CD4-positive, CD25-positive, alpha-beta regulatory T cell (primary cell): ENCODE measurements at regions not wholly inside any gene's neighbourhood (a gene's known extent, or its start where the extent isn't known, plus 50 kb on each side); places are given as distances from the start of the nearest gene placed in this dataset.

Source experiments
- ATAC-seq, 2 donors: fragments of 150-1000 bp; cut with Tn5 transposase; one replicate each; pipeline ENCODE4 v1.10.0; 2021; ENCODE audit warnings: low read depth in 2 of 2, moderate number of reproducible peaks in 2 of 2, moderate library complexity in 1 of 2
- DNase-seq, 3 donors: peaks; one replicate each; pipeline versions ENCODE4 v3.0.0 to v3.0.0-alpha.2; 2012 to 2022; ENCODE audit warnings: mixed read lengths in 1 of 3
- H3K27ac ChIP-seq: one replicate; pipeline ENCODE4 v1.7.0; 2013; ENCODE audit warnings: mild to moderate bottlenecking, low read length; ENCODE audit not compliant: insufficient read depth, poor library complexity, severe bottlenecking
- H3K27me3 ChIP-seq: one replicate; pipeline ENCODE4 v1.7.0; 2013; ENCODE audit warnings: low read length; ENCODE audit not compliant: control insufficient read depth, insufficient read depth
- H3K36me3 ChIP-seq: one replicate; pipeline ENCODE4 v1.7.0; 2013; ENCODE audit warnings: mild to moderate bottlenecking, low read length, moderate library complexity; ENCODE audit not compliant: control insufficient read depth, insufficient read depth
- H3K4me1 ChIP-seq: 2 replicates; pipeline ENCODE4 v1.7.0; 2013; ENCODE audit warnings: mild to moderate bottlenecking, low read length; ENCODE audit not compliant: insufficient read depth, control insufficient read depth, poor library complexity, severe bottlenecking
- H3K4me3 ChIP-seq: one replicate; pipeline ENCODE4 v1.7.0; 2013; ENCODE audit warnings: low read depth, mild to moderate bottlenecking, low read length, moderate library complexity
- H3K9me3 ChIP-seq, 2 experiments: 1 replicate in 1 of 2; 2 replicates in 1 of 2; pipeline ENCODE4 v1.7.0; 2013; ENCODE audit warnings: low read length in 2 of 2, mild to moderate bottlenecking in 1 of 2, moderate library complexity in 1 of 2; ENCODE audit not compliant: control insufficient read depth in 2 of 2
- H3K27ac Mint-ChIP-seq, 3 donors: one replicate each; pipeline ENCODE4 v1.8.0; 2020 to 2022; ENCODE audit warnings: mild to moderate bottlenecking in 3 of 3, mixed read lengths in 3 of 3, moderate library complexity in 2 of 3
- H3K27me3 Mint-ChIP-seq: one replicate; pipeline ENCODE4 v1.8.0; 2022; ENCODE audit warnings: mild to moderate bottlenecking, mixed read lengths
- H3K36me3 Mint-ChIP-seq: one replicate; pipeline ENCODE4 v1.8.0; 2020; ENCODE audit warnings: mixed read lengths
- H3K4me1 Mint-ChIP-seq, 4 donors: one replicate each; pipeline ENCODE4 v1.8.0; 2020 to 2022; ENCODE audit warnings: mixed read lengths in 4 of 4, mild to moderate bottlenecking in 1 of 4
- H3K4me3 Mint-ChIP-seq, 4 donors: one replicate each; pipeline ENCODE4 v1.8.0; 2020 to 2022; ENCODE audit warnings: mild to moderate bottlenecking in 4 of 4, mixed read lengths in 4 of 4, moderate library complexity in 3 of 4
- H3K9me3 Mint-ChIP-seq, 7 donors: one replicate each; pipeline ENCODE4 v1.8.0; 2020 to 2022; ENCODE audit warnings: mixed read lengths in 7 of 7, mild to moderate bottlenecking in 3 of 7, moderate library complexity in 2 of 7

GRCh38 chr1:95863086-95863485 is 629.1 kb downstream of the RWDD3 start:
- no peaks in the 10 kb centered on the region for H3K36me3 Mint-ChIP-seq
- Histone ChIP-seq H3K4me1 (no peaks in the 10 kb centered on the region), H3K27ac (no peak overlapping the region), H3K36me3 (no peaks in the 10 kb centered on the region), H3K27me3 (no peaks in the 10 kb centered on the region), H3K9me3 (no peaks in the 10 kb centered on the region), H3K4me3 (no peak overlapping the region)
- H3K4me1 Mint-ChIP-seq = no peaks in the 10 kb centered on the region
- DNase-seq (no peak), ATAC-seq (no peak)
- no peaks in the 10 kb centered on the region for H3K27me3 Mint-ChIP-seq
- H3K9me3 Mint-ChIP-seq = peaks cover 0 to 9% (median 4%) of the 10 kb centered on the region in 7 donors
- H3K27ac Mint-ChIP-seq = no peak overlapping the region
- no peak overlapping the region for H3K4me3 Mint-ChIP-seq

- Histone ChIP-seq H3K27ac (no peak overlapping the region), H3K4me3 (no peak overlapping the region), H3K27me3 (no peaks in the 10 kb centered on the region), H3K36me3 (no peaks in the 10 kb centered on the region), H3K4me1 (no peaks in the 10 kb centered on the region), H3K9me3 (no peaks in the 10 kb centered on the region)
- DNase-seq (no peak), ATAC-seq (no peak)
- peaks cover 2 to 4% (median 3%) of the 10 kb centered on the region in 7 donors for H3K9me3 Mint-ChIP-seq
- no peak overlapping the region for H3K4me3 Mint-ChIP-seq
- no peak overlapping the region for H3K27ac Mint-ChIP-seq
- H3K4me1 Mint-ChIP-seq = no peaks in the 10 kb centered on the region
- H3K36me3 Mint-ChIP-seq = no peaks in the 10 kb centered on the region
- no peaks in the 10 kb centered on the region for H3K27me3 Mint-ChIP-seq
Observed at GRCh38 chr1:95865769-95866168, 631.8 kb downstream of the RWDD3 start.

- H3K36me3 Mint-ChIP-seq = no peaks in the 10 kb centered on the region
- Histone ChIP-seq H3K27ac (no peak overlapping the region), H3K9me3 (peaks cover 0 to under 1% of the 10 kb centered on the region in 2 experiments), H3K27me3 (no peaks in the 10 kb centered on the region), H3K4me1 (no peaks in the 10 kb centered on the region), H3K4me3 (no peak overlapping the region), H3K36me3 (no peaks in the 10 kb centered on the region)
- DNase-seq (no peak), ATAC-seq (no peak)
- no peaks in the 10 kb centered on the region for H3K27me3 Mint-ChIP-seq
- no peak overlapping the region for H3K27ac Mint-ChIP-seq
- no peaks in the 10 kb centered on the region for H3K4me1 Mint-ChIP-seq
- H3K4me3 Mint-ChIP-seq = no peak overlapping the region
- H3K9me3 Mint-ChIP-seq = peaks cover 3 to 15% (median 8%) of the 10 kb centered on the region in 7 donors
Observed at GRCh38 chr1:95876276-95876675, 642.3 kb downstream of the RWDD3 start.

GRCh38 chr1:95879498-95880050 is 645.6 kb downstream of the RWDD3 start:
- H3K4me3 ChIP-seq = no peak overlapping the region
- H3K9me3 Mint-ChIP-seq = peaks cover 2 to 12% (median 5%) of the 10 kb centered on the region in 7 donors
- no peak overlapping the region for H3K4me3 Mint-ChIP-seq
- H3K27ac ChIP-seq = no peak overlapping the region
- H3K4me1 ChIP-seq = no peaks in the 10 kb centered on the region
- no peak for DNase-seq
- H3K27me3 Mint-ChIP-seq = no peaks in the 10 kb centered on the region
- no peaks in the 10 kb centered on the region for H3K36me3 Mint-ChIP-seq
- H3K36me3 ChIP-seq = no peaks in the 10 kb centered on the region
- no peak for ATAC-seq
- H3K27ac Mint-ChIP-seq = no peak overlapping the region
- H3K27me3 ChIP-seq = no peaks in the 10 kb centered on the region
- H3K4me1 Mint-ChIP-seq = no peaks in the 10 kb centered on the region
- H3K9me3 ChIP-seq = no peaks in the 10 kb centered on the region

GRCh38 chr1:95888941-95889390 is 655.0 kb downstream of the RWDD3 start:
- DNase-seq (no peak), ATAC-seq (no peak)
- Histone ChIP-seq H3K9me3 (no peaks in the 10 kb centered on the region), H3K27me3 (no peaks in the 10 kb centered on the region), H3K4me3 (no peak overlapping the region), H3K27ac (no peak overlapping the region), H3K4me1 (no peaks in the 10 kb centered on the region), H3K36me3 (no peaks in the 10 kb centered on the region)
- H3K36me3 Mint-ChIP-seq = no peaks in the 10 kb centered on the region
- H3K27me3 Mint-ChIP-seq = no peaks in the 10 kb centered on the region
- H3K4me1 Mint-ChIP-seq = no peaks in the 10 kb centered on the region
- no peak overlapping the region for H3K27ac Mint-ChIP-seq
- H3K4me3 Mint-ChIP-seq = no peak overlapping the region
- H3K9me3 Mint-ChIP-seq = peaks cover 2 to 14% (median 5%) of the 10 kb centered on the region in 7 donors

- no peaks in the 10 kb centered on the region for H3K27me3 ChIP-seq
- Mint-ChIP-seq H3K4me3 (no peak overlapping the region), H3K27ac (no peak overlapping the region), H3K9me3 (peaks cover 2 to 14% (median 5%) of the 10 kb centered on the region in 7 donors), H3K36me3 (no peaks in the 10 kb centered on the region), H3K27me3 (no peaks in the 10 kb centered on the region), H3K4me1 (no peaks in the 10 kb centered on the region)
- H3K36me3 ChIP-seq = no peaks in the 10 kb centered on the region
- no peaks in the 10 kb centered on the region for H3K4me1 ChIP-seq
- no peak for DNase-seq
- no peak for ATAC-seq
- H3K27ac ChIP-seq = no peak overlapping the region
- no peak overlapping the region for H3K4me3 ChIP-seq
- H3K9me3 ChIP-seq = no peaks in the 10 kb centered on the region
Observed at GRCh38 chr1:95889400-95889799, 655.4 kb downstream of the RWDD3 start.

GRCh38 chr1:95893921-95894320 is 659.9 kb downstream of the RWDD3 start:
- Mint-ChIP-seq H3K27ac (no peak overlapping the region), H3K36me3 (no peaks in the 10 kb centered on the region), H3K9me3 (peaks cover 2 to 21% (median 5%) of the 10 kb centered on the region in 7 donors), H3K27me3 (no peaks in the 10 kb centered on the region), H3K4me1 (no peaks in the 10 kb centered on the region), H3K4me3 (no peak overlapping the region)
- H3K27me3 ChIP-seq = no peaks in the 10 kb centered on the region
- DNase-seq (no peak), ATAC-seq (no peak)
- no peaks in the 10 kb centered on the region for H3K4me1 ChIP-seq
- no peak overlapping the region for H3K4me3 ChIP-seq
- H3K36me3 ChIP-seq = no peaks in the 10 kb centered on the region
- H3K27ac ChIP-seq = no peak overlapping the region
- peaks cover 1 to 4% of the 10 kb centered on the region in 2 experiments for H3K9me3 ChIP-seq

GRCh38 chr1:95903060-95903459 is 669.0 kb downstream of the RWDD3 start:
- no peaks in the 10 kb centered on the region for H3K27me3 Mint-ChIP-seq
- no peaks in the 10 kb centered on the region for H3K36me3 Mint-ChIP-seq
- H3K4me3 Mint-ChIP-seq = no peak overlapping the region
- no peak for DNase-seq
- no peaks in the 10 kb centered on the region for H3K4me1 Mint-ChIP-seq
- H3K9me3 ChIP-seq = peaks cover 3% of the 10 kb centered on the region in 2 experiments
- no peak overlapping the region for H3K27ac ChIP-seq
- no peak overlapping the region for H3K4me3 ChIP-seq
- H3K9me3 Mint-ChIP-seq = peaks cover 3 to 15% (median 5%) of the 10 kb centered on the region in 7 donors
- H3K27me3 ChIP-seq = no peaks in the 10 kb centered on the region
- H3K36me3 ChIP-seq = no peaks in the 10 kb centered on the region
- no peaks in the 10 kb centered on the region for H3K4me1 ChIP-seq
- H3K27ac Mint-ChIP-seq = no peak overlapping the region
- no peak for ATAC-seq
